ENCODE measurements at regions not wholly inside any gene's neighbourhood (a gene's known extent, or its start where the extent isn't known, plus 50 kb on each side); places are given as distances from the start of the nearest gene placed in this dataset.

DNA sequence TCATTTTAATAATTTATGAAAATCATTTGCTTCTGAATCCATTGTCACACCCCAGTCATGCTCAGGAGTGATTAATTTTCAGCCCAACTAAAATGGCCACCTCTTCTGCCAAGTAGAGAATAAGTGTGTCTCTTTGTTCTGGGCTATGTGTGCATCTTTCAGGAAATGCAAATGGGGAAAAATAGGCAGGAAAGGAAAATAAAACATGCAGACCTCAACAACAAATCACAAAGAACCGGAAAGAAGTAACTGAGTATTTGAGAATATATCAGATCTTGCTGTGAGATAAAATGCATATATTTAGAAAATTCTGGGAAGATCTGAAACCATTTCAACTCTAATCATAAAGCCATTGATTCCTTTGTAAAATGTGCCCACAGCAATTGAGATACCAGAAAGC is 763.9 kb downstream of the GALC start:
- FAIRE-seq = no peak
- intact Hi-C loops (cut with micrococcal nuclease; ENCODE audit: unreplicated experiment) = no loop called here
- TF ChIP-seq, protein P1, sequence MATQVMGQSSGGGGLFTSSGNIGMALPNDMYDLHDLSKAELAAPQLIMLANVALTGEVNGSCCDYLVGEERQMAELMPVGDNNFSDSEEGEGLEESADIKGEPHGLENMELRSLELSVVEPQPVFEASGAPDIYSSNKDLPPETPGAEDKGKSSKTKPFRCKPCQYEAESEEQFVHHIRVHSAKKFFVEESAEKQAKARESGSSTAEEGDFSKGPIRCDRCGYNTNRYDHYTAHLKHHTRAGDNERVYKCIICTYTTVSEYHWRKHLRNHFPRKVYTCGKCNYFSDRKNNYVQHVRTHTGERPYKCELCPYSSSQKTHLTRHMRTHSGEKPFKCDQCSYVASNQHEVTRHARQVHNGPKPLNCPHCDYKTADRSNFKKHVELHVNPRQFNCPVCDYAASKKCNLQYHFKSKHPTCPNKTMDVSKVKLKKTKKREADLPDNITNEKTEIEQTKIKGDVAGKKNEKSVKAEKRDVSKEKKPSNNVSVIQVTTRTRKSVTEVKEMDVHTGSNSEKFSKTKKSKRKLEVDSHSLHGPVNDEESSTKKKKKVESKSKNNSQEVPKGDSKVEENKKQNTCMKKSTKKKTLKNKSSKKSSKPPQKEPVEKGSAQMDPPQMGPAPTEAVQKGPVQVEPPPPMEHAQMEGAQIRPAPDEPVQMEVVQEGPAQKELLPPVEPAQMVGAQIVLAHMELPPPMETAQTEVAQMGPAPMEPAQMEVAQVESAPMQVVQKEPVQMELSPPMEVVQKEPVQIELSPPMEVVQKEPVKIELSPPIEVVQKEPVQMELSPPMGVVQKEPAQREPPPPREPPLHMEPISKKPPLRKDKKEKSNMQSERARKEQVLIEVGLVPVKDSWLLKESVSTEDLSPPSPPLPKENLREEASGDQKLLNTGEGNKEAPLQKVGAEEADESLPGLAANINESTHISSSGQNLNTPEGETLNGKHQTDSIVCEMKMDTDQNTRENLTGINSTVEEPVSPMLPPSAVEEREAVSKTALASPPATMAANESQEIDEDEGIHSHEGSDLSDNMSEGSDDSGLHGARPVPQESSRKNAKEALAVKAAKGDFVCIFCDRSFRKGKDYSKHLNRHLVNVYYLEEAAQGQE (IDR thresholded peaks at IDR 0.05; ENCODE audit: low read depth, low read length) = no peak
- TF ChIP-seq CREM (IDR thresholded peaks at IDR 0.05; ENCODE audit: low read depth) = no peak
- no peak for TF ChIP-seq BMI1 (IDR thresholded peaks at IDR 0.05; ENCODE audit: borderline replicate concordance)
- TF ChIP-seq SP1 (IDR thresholded peaks at IDR 0.05; ENCODE audit: low read depth, low read length) = no peak
- no peak for TF ChIP-seq SMC3 (IDR thresholded peaks at IDR 0.05; ENCODE audit: borderline replicate concordance, low read length)
- no peak for TF ChIP-seq NR2C1 (IDR thresholded peaks at IDR 0.05)
- no peak for TF ChIP-seq TAF1 (IDR thresholded peaks at IDR 0.05; ENCODE audit: borderline replicate concordance, low read depth, low read length)
- ChIA-PET SMC1A (ENCODE audit: uncharacterized antibody, unreplicated experiment) (no interaction called here), CTCF (no interaction called here), POLR2A (no interaction called here), RAD21 (ENCODE audit: unreplicated experiment) (no interaction called here)
- H2AFZ ChIP-seq (ENCODE audit: control insufficient read depth, low read depth, low read length) = no peak overlapping the region
- BruUV-seq (replicated peaks) = no TSS peak
- DNase-seq (ENCODE audit: low read depth, low spot score) = no peak
- no peak overlapping the region for H3K9ac ChIP-seq (ENCODE audit: control insufficient read depth, insufficient read depth, low read length)
- no peaks in the 10 kb centered on the region for H3K27me3 ChIP-seq (replicated peaks in 1 of 2; ENCODE audit: control insufficient read depth in 2 of 2, insufficient read depth in 2 of 2, low read length in 1 of 2)
- no peak for ATAC-seq
- H3K4me3 ChIP-seq = no peak overlapping the region
- no peaks in the 10 kb centered on the region for H3K4me1 ChIP-seq (ENCODE audit: control insufficient read depth, insufficient read depth, low read length)
- H3K9me3 ChIP-seq (replicated peaks; ENCODE audit: control insufficient read depth, insufficient read depth, low read length) = no peaks in the 10 kb centered on the region; the same call in 2 of the 3 replicates
- in situ Hi-C loops (cut with MboI) = no loop called here
- no peak overlapping the region for H3K27ac ChIP-seq (ENCODE audit: control insufficient read depth, insufficient read depth)
- WGBS (ENCODE audit: insufficient coverage, insufficient replicate concordance, low lambda C conversion rate, missing lambda C conversion rate) = 6% methylated on average over 1 of the region's 1 CpG
- no peaks in the 10 kb centered on the region for H3K36me3 ChIP-seq (ENCODE audit: control insufficient read depth in 2 of 2, insufficient read depth in 2 of 2, low read length in 1 of 2)
- H3K4me2 ChIP-seq (ENCODE audit: control insufficient read depth, insufficient read depth) = no peak overlapping the region
- no peaks in the 10 kb centered on the region for H3K79me2 ChIP-seq (ENCODE audit: control insufficient read depth, insufficient read depth, low read length)
- H4K20me1 ChIP-seq (ENCODE audit: control insufficient read depth, insufficient read depth) = no peaks in the 10 kb centered on the region
